HepG2 (cell line): ENCODE measurements at regions not wholly inside any gene's neighbourhood (a gene's known extent, or its start where the extent isn't known, plus 50 kb on each side); places are given as distances from the start of the nearest gene placed in this dataset.

Experiments
- CAMTA2 ChIP-seq: sonication (generic); formaldehyde crosslinking; IDR thresholded peaks from 2 replicates; pipeline ENCODE4 v1.4.0; 2020; ENCODE audit warnings: mild to moderate bottlenecking, missing genetic modification reagents, borderline replicate concordance
- CBX5 ChIP-seq: sonication (generic); formaldehyde crosslinking; IDR thresholded peaks from 2 replicates; pipeline ENCODE4 v1.4.0; 2020; ENCODE audit warnings: missing genetic modification reagents, borderline replicate concordance
- LCORL ChIP-seq, 2 experiments: fragments of 450-650 bp in 1 of 2; sonication (generic) in 1 of 2; formaldehyde crosslinking in 1 of 2; IDR thresholded peaks; 2 replicates each; pipeline versions ENCODE4 v1.5.0 to v1.6.1; 2017 to 2020; ENCODE audit warnings: antibody characterized with exemption in 1 of 2, missing genetic modification reagents in 1 of 2
- MIXL1 ChIP-seq: IDR thresholded peaks from 2 replicates; pipeline ENCODE4 v1.6.1; 2016
- MLLT10 ChIP-seq: sonication (generic); formaldehyde crosslinking; IDR thresholded peaks from 2 replicates; pipeline ENCODE4 v1.4.0; 2020; ENCODE audit warnings: missing genetic modification reagents
- PAF1 ChIP-seq: IDR thresholded peaks from 2 replicates; pipeline ENCODE4 v1.6.1; 2016; ENCODE audit warnings: missing genetic modification reagents, missing compliant biosample characterization
- RNF219 ChIP-seq: sonication (generic); formaldehyde crosslinking; IDR thresholded peaks from 2 replicates; pipeline ENCODE4 v1.5.0; 2020; ENCODE audit warnings: mild to moderate bottlenecking, missing genetic modification reagents
- SMYD3 ChIP-seq: sonication (generic); formaldehyde crosslinking; IDR thresholded peaks from 2 replicates; pipeline ENCODE4 v1.8.1; 2023; ENCODE audit warnings: mild to moderate bottlenecking, missing genetic modification reagents
- SRF ChIP-seq: IDR thresholded peaks from 2 replicates; pipeline ENCODE4 v1.6.1; 2011; ENCODE audit warnings: mild to moderate bottlenecking, low read depth, low read length, moderate library complexity
- TOPORS ChIP-seq: sonication (generic); formaldehyde crosslinking; IDR thresholded peaks from 2 replicates; pipeline ENCODE4 v1.8.0; 2023; ENCODE audit warnings: mild to moderate bottlenecking, missing genetic modification reagents
- TRIM24 ChIP-seq: sonication (generic); formaldehyde crosslinking; IDR thresholded peaks from 2 replicates; pipeline ENCODE4 v1.8.0; 2022; ENCODE audit warnings: mild to moderate bottlenecking, missing genetic modification reagents
- TSC22D2 ChIP-seq: sonication (generic); formaldehyde crosslinking; IDR thresholded peaks from 2 replicates; pipeline ENCODE4 v1.5.1; 2020; ENCODE audit warnings: missing genetic modification reagents, mild to moderate bottlenecking, borderline replicate concordance
- WIZ ChIP-seq: sonication (generic); formaldehyde crosslinking; IDR thresholded peaks from 2 replicates; pipeline ENCODE4 v1.5.1; 2020; ENCODE audit warnings: mild to moderate bottlenecking, missing genetic modification reagents
- ZBTB20 ChIP-seq: sonication (generic); formaldehyde crosslinking; IDR thresholded peaks from 2 replicates; pipeline ENCODE4 v1.8.1; 2023; ENCODE audit warnings: missing genetic modification reagents, low read depth, mild to moderate bottlenecking, borderline replicate concordance
- ZBTB21 ChIP-seq: sonication (generic); formaldehyde crosslinking; IDR thresholded peaks from 2 replicates; pipeline ENCODE4 v1.4.0; 2020; ENCODE audit warnings: missing genetic modification reagents
- ZBTB44 ChIP-seq: sonication (generic); formaldehyde crosslinking; IDR thresholded peaks from 2 replicates; pipeline ENCODE4 v1.4.0; 2020; ENCODE audit warnings: missing genetic modification reagents
- ZBTB49 ChIP-seq: sonication (generic); formaldehyde crosslinking; IDR thresholded peaks from 2 replicates; pipeline ENCODE4 v1.4.0; 2020; ENCODE audit warnings: missing genetic modification reagents, borderline replicate concordance
- ZNF101 ChIP-seq: sonication (generic); formaldehyde crosslinking; IDR thresholded peaks from 2 replicates; pipeline ENCODE4 v1.4.0; 2020; ENCODE audit warnings: mild to moderate bottlenecking, low read depth, missing genetic modification reagents, borderline replicate concordance
- ZNF230 ChIP-seq: sonication (generic); formaldehyde crosslinking; IDR thresholded peaks from 2 replicates; pipeline ENCODE4 v1.4.0; 2020; ENCODE audit warnings: mild to moderate bottlenecking, missing genetic modification reagents
- ZNF264 ChIP-seq: sonication (generic); formaldehyde crosslinking; IDR thresholded peaks from 2 replicates; pipeline ENCODE4 v1.4.0; 2020; ENCODE audit warnings: missing genetic modification reagents
- ZNF296 ChIP-seq: sonication (generic); formaldehyde crosslinking; conservative IDR thresholded peaks from 2 replicates; pipeline ENCODE4 v1.5.0; 2020; ENCODE audit warnings: mild to moderate bottlenecking, missing genetic modification reagents
- ZNF570 ChIP-seq: sonication (generic); formaldehyde crosslinking; IDR thresholded peaks from 2 replicates; pipeline ENCODE4 v1.4.0; 2020; ENCODE audit warnings: mild to moderate bottlenecking, missing genetic modification reagents, borderline replicate concordance
- ZNF839 ChIP-seq: sonication (generic); formaldehyde crosslinking; IDR thresholded peaks from 2 replicates; pipeline ENCODE4 v1.4.0; 2020; ENCODE audit warnings: missing genetic modification reagents, mild to moderate bottlenecking, borderline replicate concordance

GRCh38 chr20:4592316-4593148, 93.7 kb upstream of the PRNP start (continued):
- TF ChIP-seq ZNF101 (CRISPR knock-in tag) (no peak), RNF219 (CRISPR knock-in tag) (no peak), LCORL (IDR thresholded peaks at IDR 0.05) (no peak), LCORL (CRISPR knock-in tag; IDR thresholded peaks at IDR 0.05) (peak; percentile 87), ZNF839 (CRISPR knock-in tag) (no peak), CBX5 (CRISPR knock-in tag) (no peak; the same call in 1 of the 2 replicates), ZBTB49 (CRISPR knock-in tag) (no peak), CAMTA2 (CRISPR knock-in tag) (no peak), ZBTB44 (CRISPR knock-in tag) (no peak), ZNF230 (CRISPR knock-in tag) (0 out of 2 replicates have a peak, but pooled peaks have one; percentile 79), MIXL1 (CRISPR knock-in tag) (no peak), ZBTB21 (CRISPR knock-in tag) (no peak), ZNF264 (CRISPR knock-in tag) (no peak), TOPORS (CRISPR knock-in tag) (no peak), TSC22D2 (CRISPR knock-in tag) (peak; percentile 49; the same call in 1 of the 2 replicates), PAF1 (CRISPR knock-in tag) (no peak), ZNF570 (CRISPR knock-in tag) (no peak), WIZ (CRISPR knock-in tag) (peak; percentile 25; the same call in 1 of the 2 replicates), SRF (no peak), SMYD3 (CRISPR knock-in tag) (peak; percentile 53; the same call in 1 of the 2 replicates), ZNF296 (CRISPR knock-in tag) (peak; percentile 62; the same call in 1 of the 2 replicates), ZBTB20 (CRISPR knock-in tag) (no peak), TRIM24 (CRISPR knock-in tag) (peak; percentile 61; the same call in 1 of the 2 replicates), MLLT10 (no peak)
